GM18861 (cell line): ENCODE measurements at regions not wholly inside any gene's neighbourhood (a gene's known extent, or its start where the extent isn't known, plus 50 kb on each side); places are given as distances from the start of the nearest gene placed in this dataset.

ENCODE experiments used
- ATAC-seq: cut with Tn5 transposase; IDR thresholded peaks from one replicate; pipeline ENCODE4 v1.9.1; 2021; ENCODE audit not compliant: unreplicated experiment

GRCh38 chr4:71237641-71238040 lies 101.2 kb upstream of the SLC4A4 start:
- ATAC-seq = no peak

GRCh38 chr4:71239365-71239764 lies 99.5 kb upstream of the SLC4A4 start:
- no peak for ATAC-seq

GRCh38 chr4:71240094-71240493 lies 98.7 kb upstream of the SLC4A4 start:
- ATAC-seq = no peak

DNA sequence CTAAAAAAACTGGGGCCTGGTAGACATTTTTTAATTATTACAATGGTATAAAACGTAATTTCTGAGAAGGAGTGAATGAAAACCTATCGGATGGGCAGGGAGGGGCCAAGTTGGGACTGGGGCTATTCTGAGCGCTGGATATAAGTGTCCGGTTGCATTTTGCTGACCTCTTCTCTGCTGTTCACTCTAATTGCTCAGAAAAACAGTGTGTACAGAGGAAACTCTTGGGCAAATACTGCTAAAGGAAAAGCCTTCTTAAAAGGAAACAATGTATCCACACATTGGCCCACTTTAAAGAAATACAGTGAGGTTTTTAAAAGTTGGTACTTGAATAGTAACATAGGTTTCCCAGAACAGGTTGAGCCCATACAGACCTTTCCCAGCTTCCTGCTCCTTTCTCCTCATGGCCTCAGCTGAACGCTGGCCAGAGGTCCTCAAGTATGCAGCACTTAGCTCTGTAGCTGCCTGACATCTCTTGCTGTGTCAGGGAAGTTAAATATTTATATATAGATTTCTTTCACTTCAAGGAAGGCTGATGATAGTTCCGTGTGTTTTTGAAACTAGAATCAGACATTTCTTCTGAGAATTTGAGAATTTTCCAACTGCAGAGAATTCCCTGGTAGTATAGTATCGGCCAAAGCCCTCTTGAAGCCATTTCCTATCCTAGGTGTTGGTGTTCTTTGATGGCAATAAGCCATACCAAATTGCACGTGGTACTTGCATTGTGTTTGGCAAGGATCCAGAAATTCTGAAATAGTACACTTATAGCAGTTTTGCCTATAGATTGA lies 97.1 kb upstream of the SLC4A4 start:
- ATAC-seq = no peak

DNA sequence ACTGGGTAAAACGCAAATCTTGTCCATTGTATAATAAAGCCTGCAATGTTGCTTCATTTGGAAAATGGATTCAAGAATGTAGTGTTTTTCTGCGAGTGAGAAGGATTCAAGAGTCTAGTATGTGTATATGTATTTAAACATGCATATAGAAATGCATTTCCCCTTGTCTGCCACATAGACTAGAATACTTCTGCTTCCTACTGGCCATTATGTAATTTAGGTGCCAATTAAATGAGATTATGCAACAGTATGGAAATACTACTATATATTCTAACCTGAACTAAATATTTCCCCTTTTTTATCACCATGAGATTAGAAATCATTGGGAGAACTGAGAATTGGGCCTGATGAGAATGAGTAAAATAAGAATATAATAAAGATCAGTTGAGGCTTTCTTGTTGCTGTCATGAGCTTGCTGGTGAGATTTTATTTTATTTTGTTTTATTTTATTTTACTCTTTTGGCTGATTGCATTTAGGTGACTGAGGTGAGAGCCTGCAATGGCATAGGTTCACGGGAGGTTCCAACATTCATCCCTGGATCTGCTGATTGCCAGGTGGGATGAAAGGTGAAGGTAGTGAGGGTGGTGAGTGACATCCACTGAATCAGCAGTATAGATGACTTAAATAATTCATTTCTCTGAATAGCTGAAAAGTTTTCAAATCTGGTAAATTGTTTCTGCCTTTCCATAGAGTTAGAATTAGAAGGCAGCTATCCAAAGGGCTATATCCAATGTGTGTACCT lies 95.6 kb upstream of the SLC4A4 start:
- no peak for ATAC-seq

GRCh38 chr4:71247706-71248105 lies 91.1 kb upstream of the SLC4A4 start:
- no peak for ATAC-seq

DNA sequence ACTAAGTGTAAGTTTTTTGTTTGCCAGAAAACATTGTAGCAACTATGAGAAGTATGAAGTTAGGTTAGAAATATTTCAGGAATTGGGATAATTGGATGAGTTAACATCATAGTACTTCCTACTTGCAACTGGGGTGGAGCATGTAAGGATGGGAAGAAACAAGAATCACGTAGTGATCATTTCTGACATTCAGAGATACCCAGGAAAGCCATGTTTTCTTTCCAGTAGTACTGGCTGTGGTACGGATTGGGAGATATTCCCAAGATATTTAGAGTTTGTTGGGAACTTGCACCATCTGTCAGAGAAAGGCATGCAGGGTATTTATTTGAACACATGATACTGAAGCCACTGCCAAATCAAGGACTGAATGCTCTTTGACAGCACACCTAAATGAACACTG lies 87.6 kb upstream of the SLC4A4 start:
- no peak for ATAC-seq

DNA sequence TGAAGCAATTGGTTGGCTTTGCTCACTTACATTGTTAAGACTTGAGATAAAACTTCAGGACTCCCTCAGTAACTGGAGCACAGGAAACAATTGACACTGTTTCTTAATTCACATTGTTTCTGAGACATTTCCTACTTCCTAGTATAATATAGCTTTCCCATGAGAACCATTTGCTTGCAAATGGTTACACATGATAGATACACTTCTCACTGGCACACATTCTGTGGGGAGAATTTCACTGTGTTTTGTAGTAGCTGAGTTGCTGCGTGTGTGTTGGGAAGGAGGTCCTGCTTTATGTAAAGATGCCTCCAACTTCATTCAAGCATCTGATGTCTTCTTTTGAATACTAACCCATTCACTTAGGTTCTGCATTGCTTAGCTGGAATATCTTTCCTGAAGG lies 85.3 kb upstream of the SLC4A4 start:
- no peak for ATAC-seq

DNA sequence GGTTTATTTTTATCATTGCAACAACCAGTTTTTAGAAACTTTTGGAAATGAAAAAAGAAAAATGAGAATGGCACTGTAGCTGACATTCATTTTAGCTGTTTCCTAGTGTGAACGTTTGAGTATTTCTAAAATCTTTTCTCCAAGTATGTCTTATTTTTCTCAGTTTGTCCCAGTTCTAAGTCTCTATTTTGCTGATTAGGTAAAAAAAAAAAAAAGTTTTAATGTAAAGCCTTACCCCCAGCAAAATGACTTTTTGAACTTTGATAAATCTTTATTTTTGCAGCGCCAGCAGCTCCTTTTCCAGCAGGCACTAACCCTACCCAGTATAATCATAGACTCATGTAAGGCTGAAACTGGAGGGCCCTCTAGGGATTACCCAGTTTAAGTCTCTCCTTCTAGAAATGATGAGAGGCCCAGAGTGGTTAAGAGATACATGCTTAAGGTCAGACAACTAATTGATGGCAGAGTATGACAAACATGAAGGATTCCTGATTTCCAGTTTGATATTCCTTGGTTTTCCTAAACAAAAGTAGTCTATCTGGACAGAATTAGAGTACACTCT lies 84.3 kb upstream of the SLC4A4 start:
- peak; percentile 46 for ATAC-seq

DNA sequence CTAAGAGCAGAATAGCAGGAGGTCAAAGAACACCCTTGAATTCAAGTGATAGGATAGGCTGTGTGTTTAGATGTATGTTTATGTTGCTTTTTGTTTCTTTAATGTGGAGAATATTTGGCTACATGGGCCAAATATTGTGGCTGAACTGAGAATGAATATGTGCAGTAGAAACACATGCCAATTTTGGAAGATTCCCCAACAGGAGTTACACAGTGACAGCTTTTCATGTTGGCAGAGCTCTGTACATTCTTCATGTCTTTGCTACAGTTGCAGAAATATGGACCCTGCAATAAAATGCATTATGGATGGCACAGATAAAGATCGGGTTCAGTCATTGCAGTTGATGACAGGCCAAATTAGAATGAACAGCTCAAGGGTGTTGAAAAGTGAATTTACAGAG lies 82.8 kb upstream of the SLC4A4 start:
- ATAC-seq = no peak

GRCh38 chr4:71257761-71258160 lies 81.1 kb upstream of the SLC4A4 start:
- no peak for ATAC-seq

- ATAC-seq = no peak
Observed at GRCh38 chr4:71258323-71258722, 80.5 kb upstream of the SLC4A4 start.

DNA sequence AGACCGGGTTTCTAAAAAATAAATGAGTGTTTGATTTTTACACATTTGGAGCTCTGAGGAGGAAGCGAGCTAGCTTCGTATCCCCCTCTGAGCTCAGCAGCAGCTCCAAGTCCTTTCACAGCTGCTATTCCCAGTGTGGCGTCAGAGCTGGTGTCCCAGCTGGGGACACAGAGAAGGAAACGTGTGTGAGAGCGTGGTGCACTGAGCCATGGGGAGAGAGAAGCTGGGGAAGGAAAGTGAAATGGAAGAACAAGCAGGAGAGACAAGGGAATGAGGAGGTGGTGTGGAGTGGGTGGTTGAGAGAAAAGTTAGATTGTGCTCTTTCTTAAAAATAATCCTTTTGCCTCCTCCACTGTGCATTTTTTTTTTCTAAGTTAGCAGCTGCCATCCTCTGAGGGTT lies 79.5 kb upstream of the SLC4A4 start:
- ATAC-seq = no peak

GRCh38 chr4:71259911-71260331 lies 78.9 kb upstream of the SLC4A4 start:
- no peak for ATAC-seq

DNA sequence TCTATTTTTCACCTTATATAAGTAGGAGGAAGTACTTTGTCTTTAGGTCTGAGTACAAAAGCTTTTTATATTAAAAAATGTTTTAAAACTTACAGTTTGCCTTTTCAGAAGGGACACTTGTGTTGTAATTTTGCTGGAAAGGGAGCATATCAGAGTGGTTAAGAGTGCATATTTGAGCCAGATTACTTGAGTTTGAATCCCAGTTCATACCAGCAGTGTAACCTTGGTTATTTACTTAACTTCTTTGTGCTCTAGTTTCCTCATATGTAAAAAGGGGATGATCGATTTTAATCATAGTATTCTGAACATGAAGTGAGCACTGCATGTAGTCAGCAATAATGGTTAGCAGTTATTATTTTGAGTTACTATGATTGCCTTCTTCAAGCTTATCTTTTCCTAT lies 78.3 kb upstream of the SLC4A4 start:
- no peak for ATAC-seq

GRCh38 chr4:71261001-71261400 lies 77.8 kb upstream of the SLC4A4 start:
- no peak for ATAC-seq

- no peak for ATAC-seq
Observed at GRCh38 chr4:71261633-71262121, 77.1 kb upstream of the SLC4A4 start.

GRCh38 chr4:71262161-71262560 lies 76.7 kb upstream of the SLC4A4 start:
- no peak for ATAC-seq

GRCh38 chr4:71266090-71266794 lies 72.6 kb upstream of the SLC4A4 start:
- ATAC-seq = peak; percentile 31

DNA sequence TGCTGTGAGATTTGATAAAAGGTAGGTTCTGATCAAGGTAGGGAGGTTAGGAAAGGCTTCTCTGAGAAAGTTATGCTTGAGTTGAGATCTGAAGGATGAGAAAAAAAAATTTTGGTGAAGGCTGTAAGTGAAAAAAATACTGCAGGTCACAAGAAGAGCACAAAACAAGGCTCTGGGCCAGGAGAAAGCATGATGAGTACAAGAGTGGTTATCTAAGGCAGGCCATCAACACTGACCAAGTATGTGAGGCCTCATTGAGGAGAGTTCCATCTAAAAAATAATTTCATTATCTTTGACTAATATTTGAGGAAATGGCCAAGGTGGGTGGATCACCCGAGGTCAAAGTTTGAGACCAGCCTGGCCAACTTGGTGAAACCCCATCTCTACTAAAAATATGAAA lies 71.6 kb upstream of the SLC4A4 start:
- no peak for ATAC-seq

DNA sequence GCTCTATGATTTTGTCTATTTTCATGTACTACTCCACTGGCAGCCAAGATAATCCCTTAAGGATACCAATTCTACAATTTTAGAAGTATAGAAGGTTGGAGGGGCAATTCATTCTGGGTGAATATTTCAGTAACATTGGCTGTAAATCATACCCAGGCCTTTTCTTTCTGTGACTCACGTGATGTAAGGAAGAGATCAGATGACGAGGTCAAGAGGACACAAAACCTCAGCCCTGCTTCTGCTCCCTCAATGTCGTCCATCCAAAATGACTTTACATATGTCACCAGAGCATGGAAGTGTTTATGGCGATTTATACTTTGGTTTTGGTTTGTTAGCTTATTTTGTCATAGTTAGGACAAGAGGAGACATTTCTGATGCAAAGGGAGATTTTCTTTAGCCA lies 70.7 kb upstream of the SLC4A4 start:
- ATAC-seq = no peak
